ENCODE measurements at regions not wholly inside any gene's neighbourhood (a gene's known extent, or its start where the extent isn't known, plus 50 kb on each side); places are given as distances from the start of the nearest gene placed in this dataset.

DNA sequence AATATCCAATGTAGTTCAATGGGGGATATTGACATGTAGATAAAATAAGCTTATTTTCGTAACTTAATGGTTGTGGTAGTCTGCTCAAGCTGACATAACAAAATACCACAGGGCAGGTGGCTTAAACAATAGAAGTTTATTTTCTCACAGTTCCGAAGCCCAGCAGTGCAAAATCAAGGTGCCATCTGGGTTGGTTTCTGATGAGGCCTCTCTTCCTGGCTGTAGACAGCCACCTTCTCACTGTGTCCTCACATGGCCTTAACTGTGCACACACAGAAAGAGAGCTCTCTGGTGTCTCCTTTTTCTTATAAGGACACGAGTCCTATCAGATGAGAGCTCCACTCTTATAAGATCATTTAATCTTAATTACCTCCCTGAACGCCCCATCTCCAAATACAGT, 64.8 kb upstream of the IPO9 start:
- no peak for ATAC-seq
- TF ChIP-seq OSR1 (CRISPR knock-in tag; IDR thresholded peaks at IDR 0.05) (no peak), ZNF70 (CRISPR knock-in tag; IDR thresholded peaks at IDR 0.05) (no peak), TCF4 (CRISPR knock-in tag; IDR thresholded peaks at IDR 0.05; ENCODE audit: borderline replicate concordance) (no peak), ZFP3 (CRISPR knock-in tag; IDR thresholded peaks at IDR 0.05) (no peak), ESRRG (CRISPR knock-in tag; IDR thresholded peaks at IDR 0.05) (no peak), ZC3H10 (CRISPR knock-in tag; IDR thresholded peaks at IDR 0.05) (no peak), RARB (CRISPR knock-in tag; IDR thresholded peaks at IDR 0.05) (no peak)
- TF ChIP-seq, protein P1, sequence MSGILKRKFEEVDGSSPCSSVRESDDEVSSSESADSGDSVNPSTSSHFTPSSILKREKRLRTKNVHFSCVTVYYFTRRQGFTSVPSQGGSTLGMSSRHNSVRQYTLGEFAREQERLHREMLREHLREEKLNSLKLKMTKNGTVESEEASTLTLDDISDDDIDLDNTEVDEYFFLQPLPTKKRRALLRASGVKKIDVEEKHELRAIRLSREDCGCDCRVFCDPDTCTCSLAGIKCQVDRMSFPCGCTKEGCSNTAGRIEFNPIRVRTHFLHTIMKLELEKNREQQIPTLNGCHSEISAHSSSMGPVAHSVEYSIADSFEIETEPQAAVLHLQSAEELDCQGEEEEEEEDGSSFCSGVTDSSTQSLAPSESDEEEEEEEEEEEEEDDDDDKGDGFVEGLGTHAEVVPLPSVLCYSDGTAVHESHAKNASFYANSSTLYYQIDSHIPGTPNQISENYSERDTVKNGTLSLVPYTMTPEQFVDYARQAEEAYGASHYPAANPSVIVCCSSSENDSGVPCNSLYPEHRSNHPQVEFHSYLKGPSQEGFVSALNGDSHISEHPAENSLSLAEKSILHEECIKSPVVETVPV (CRISPR knock-in tag; IDR thresholded peaks at IDR 0.05), result no peak

DNA sequence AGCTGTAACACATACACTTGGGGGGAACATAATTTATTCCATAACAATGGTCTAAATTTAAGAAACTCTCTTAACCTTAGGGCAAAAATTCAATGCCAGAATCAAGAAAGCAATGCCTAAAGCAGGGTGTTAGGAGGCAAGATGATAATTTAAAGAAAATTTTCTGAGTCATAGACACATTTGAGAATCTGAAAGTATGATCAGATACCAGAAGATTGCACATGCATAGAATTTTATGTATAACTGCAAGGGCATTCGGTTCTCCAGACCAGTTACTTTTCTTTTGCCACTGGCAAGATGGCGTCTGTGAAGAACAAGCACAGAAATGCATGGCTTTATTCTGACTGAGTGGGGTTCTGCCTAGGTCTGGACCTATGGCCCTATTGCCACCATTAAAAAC, 64.4 kb upstream of the IPO9 start:
- ATAC-seq, result no peak
- TF ChIP-seq SNAI2 (CRISPR knock-in tag; IDR thresholded peaks at IDR 0.05), result no peak
- no peak for TF ChIP-seq ZNF70 (CRISPR knock-in tag; IDR thresholded peaks at IDR 0.05)
- no peak for TF ChIP-seq ZFP30 (CRISPR knock-in tag; IDR thresholded peaks at IDR 0.05)
- no peak for TF ChIP-seq PPARA (CRISPR knock-in tag; IDR thresholded peaks at IDR 0.05; ENCODE audit: borderline replicate concordance)
- no peak for TF ChIP-seq GLIS3 (CRISPR knock-in tag; IDR thresholded peaks at IDR 0.05)
- TF ChIP-seq, protein P2, sequence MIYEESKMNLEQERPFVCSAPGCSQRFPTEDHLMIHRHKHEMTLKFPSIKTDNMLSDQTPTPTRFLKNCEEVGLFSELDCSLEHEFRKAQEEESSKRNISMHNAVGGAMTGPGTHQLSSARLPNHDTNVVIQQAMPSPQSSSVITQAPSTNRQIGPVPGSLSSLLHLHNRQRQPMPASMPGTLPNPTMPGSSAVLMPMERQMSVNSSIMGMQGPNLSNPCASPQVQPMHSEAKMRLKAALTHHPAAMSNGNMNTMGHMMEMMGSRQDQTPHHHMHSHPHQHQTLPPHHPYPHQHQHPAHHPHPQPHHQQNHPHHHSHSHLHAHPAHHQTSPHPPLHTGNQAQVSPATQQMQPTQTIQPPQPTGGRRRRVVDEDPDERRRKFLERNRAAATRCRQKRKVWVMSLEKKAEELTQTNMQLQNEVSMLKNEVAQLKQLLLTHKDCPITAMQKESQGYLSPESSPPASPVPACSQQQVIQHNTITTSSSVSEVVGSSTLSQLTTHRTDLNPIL (CRISPR knock-in tag; IDR thresholded peaks at IDR 0.05; ENCODE audit: low read depth), result no peak
- TF ChIP-seq ZC3H10 (CRISPR knock-in tag; IDR thresholded peaks at IDR 0.05), result no peak
- TF ChIP-seq ISL1 (CRISPR knock-in tag; IDR thresholded peaks at IDR 0.05), result no peak

DNA sequence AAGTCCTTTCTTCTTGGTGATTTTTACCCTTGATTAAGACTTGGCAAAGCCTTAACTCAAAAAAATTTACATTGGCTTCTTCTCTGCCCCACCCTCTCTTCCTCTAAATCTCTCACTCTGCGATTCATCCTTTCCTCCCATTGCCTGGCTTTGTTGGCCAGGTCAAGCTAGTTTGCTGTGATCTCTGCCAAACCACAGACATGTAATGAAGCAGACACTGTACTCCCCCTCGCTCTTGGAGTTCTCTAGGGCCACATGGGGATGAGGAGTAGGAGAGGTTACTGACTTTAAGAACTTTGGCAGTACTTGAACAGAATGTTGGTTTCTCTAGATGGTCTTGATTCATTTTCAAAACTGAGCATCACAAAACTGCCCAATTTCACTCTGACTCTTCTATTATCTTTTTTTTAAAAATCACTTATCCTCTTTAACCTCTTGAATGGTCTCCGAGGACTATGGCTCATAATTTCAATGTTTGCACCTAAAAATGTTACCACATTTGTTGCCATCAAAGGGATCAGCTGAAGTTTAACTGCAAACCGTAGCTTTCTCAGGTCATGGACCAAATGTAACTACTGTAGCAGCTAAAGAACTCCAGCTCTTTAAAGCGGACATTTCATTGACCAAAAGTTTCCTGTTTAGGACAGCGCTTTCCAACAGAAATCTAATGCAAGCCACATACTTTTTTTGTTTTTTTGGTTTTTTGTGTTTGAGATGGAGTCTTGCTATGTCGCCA, 62.7 kb upstream of the IPO9 start:
- TF ChIP-seq ZC3H10 (CRISPR knock-in tag; IDR thresholded peaks at IDR 0.05) (0 out of 2 replicates have a peak, but pooled peaks have one; percentile 32), ZNF565 (CRISPR knock-in tag; conservative IDR thresholded peaks at IDR 0.05; ENCODE audit: low read depth) (no peak), TOX (CRISPR knock-in tag; IDR thresholded peaks at IDR 0.05; ENCODE audit: borderline replicate concordance) (0 out of 2 replicates have a peak, but pooled peaks have one; percentile 17)
- ATAC-seq, result peak; percentile 91

DNA sequence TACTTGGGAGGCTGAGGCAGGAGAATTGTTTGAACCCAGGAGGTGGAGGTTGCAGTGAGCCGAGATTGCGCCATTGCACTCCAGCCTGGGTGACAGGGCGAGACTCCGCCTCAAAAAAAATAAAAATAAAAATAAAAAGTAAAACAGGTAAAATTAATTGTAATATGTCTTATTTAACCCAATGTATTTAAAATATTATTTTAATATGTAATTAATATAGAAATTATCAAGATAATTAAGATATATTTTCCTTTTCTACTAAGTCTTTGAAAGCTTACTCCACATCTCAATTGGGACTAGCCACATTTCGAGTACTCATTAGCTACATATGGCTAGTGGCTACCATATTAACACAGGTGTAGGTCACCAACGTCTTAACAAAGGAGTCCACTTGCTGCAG, 61.6 kb upstream of the IPO9 start:
- TF ChIP-seq ZNF70 (CRISPR knock-in tag; IDR thresholded peaks at IDR 0.05), result no peak
- TF ChIP-seq ZNF565 (CRISPR knock-in tag; conservative IDR thresholded peaks at IDR 0.05; ENCODE audit: low read depth), result no peak
- TF ChIP-seq ZC3H10 (CRISPR knock-in tag; IDR thresholded peaks at IDR 0.05), result no peak
- TF ChIP-seq PPARA (CRISPR knock-in tag; IDR thresholded peaks at IDR 0.05; ENCODE audit: borderline replicate concordance), result no peak
- TF ChIP-seq ARNTL (CRISPR knock-in tag; IDR thresholded peaks at IDR 0.05; ENCODE audit: borderline replicate concordance, low read depth), result no peak
- no peak for TF ChIP-seq ZFP3 (CRISPR knock-in tag; IDR thresholded peaks at IDR 0.05)
- TF ChIP-seq, protein P1 (CRISPR knock-in tag; IDR thresholded peaks at IDR 0.05), result no peak
- TF ChIP-seq OSR1 (CRISPR knock-in tag; IDR thresholded peaks at IDR 0.05), result no peak
- no peak for TF ChIP-seq ZNF8 (CRISPR knock-in tag; IDR thresholded peaks at IDR 0.05)
- no peak for TF ChIP-seq RARB (CRISPR knock-in tag; IDR thresholded peaks at IDR 0.05)
- no peak for TF ChIP-seq CSDC2 (CRISPR knock-in tag; IDR thresholded peaks at IDR 0.05)
- TF ChIP-seq, protein P3, sequence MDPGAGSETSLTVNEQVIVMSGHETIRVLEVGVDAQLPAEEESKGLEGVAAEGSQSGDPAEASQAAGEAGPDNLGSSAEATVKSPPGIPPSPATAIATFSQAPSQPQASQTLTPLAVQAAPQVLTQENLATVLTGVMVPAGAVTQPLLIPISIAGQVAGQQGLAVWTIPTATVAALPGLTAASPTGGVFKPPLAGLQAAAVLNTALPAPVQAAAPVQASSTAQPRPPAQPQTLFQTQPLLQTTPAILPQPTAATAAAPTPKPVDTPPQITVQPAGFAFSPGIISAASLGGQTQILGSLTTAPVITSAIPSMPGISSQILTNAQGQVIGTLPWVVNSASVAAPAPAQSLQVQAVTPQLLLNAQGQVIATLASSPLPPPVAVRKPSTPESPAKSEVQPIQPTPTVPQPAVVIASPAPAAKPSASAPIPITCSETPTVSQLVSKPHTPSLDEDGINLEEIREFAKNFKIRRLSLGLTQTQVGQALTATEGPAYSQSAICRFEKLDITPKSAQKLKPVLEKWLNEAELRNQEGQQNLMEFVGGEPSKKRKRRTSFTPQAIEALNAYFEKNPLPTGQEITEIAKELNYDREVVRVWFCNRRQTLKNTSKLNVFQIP (CRISPR knock-in tag; IDR thresholded peaks at IDR 0.05; ENCODE audit: borderline replicate concordance, low read depth), result no peak
- no peak for TF ChIP-seq TOX (CRISPR knock-in tag; IDR thresholded peaks at IDR 0.05; ENCODE audit: borderline replicate concordance)
- TF ChIP-seq BACH2 (CRISPR knock-in tag; IDR thresholded peaks at IDR 0.05; ENCODE audit: borderline replicate concordance), result no peak
- TF ChIP-seq, protein P4, sequence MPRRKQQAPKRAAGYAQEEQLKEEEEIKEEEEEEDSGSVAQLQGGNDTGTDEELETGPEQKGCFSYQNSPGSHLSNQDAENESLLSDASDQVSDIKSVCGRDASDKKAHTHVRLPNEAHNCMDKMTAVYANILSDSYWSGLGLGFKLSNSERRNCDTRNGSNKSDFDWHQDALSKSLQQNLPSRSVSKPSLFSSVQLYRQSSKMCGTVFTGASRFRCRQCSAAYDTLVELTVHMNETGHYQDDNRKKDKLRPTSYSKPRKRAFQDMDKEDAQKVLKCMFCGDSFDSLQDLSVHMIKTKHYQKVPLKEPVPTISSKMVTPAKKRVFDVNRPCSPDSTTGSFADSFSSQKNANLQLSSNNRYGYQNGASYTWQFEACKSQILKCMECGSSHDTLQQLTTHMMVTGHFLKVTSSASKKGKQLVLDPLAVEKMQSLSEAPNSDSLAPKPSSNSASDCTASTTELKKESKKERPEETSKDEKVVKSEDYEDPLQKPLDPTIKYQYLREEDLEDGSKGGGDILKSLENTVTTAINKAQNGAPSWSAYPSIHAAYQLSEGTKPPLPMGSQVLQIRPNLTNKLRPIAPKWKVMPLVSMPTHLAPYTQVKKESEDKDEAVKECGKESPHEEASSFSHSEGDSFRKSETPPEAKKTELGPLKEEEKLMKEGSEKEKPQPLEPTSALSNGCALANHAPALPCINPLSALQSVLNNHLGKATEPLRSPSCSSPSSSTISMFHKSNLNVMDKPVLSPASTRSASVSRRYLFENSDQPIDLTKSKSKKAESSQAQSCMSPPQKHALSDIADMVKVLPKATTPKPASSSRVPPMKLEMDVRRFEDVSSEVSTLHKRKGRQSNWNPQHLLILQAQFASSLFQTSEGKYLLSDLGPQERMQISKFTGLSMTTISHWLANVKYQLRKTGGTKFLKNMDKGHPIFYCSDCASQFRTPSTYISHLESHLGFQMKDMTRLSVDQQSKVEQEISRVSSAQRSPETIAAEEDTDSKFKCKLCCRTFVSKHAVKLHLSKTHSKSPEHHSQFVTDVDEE (CRISPR knock-in tag; IDR thresholded peaks at IDR 0.05), result no peak
- TF ChIP-seq ESRRG (CRISPR knock-in tag; IDR thresholded peaks at IDR 0.05), result no peak
- TF ChIP-seq, protein P2 (CRISPR knock-in tag; IDR thresholded peaks at IDR 0.05; ENCODE audit: low read depth), result no peak
- no peak for ATAC-seq
